ENCODE measurements at regions not wholly inside any gene's neighbourhood (a gene's known extent, or its start where the extent isn't known, plus 50 kb on each side); places are given as distances from the start of the nearest gene placed in this dataset.

- no peak for DNase-seq
- Mint-ChIP-seq H3K27ac (ENCODE audit: unreplicated experiment) (no peak overlapping the region), H3K27me3 (ENCODE audit: insufficient read depth, unreplicated experiment) (no peaks in the 10 kb centered on the region), H3K9me3 (ENCODE audit: unreplicated experiment) (peaks cover 8% of the 10 kb centered on the region), H3K4me3 (ENCODE audit: unreplicated experiment) (no peak overlapping the region), H3K4me1 (ENCODE audit: low read depth, unreplicated experiment) (no peaks in the 10 kb centered on the region), H3K36me3 (ENCODE audit: insufficient read depth, unreplicated experiment) (no peaks in the 10 kb centered on the region)
- intact Hi-C loops (cut with micrococcal nuclease; ENCODE audit: unreplicated experiment) = no loop called here
- H3K36me3 ChIP-seq (ENCODE audit: control insufficient read depth, insufficient read depth, low read length) = no peaks in the 10 kb centered on the region
- BruUV-seq (replicated peaks) = no TSS peak
- H3K27me3 ChIP-seq (replicated peaks; ENCODE audit: control insufficient read depth, insufficient read depth, low read length) = no peaks in the 10 kb centered on the region
- ChIA-PET CTCF (no interaction called here), POLR2A (no interaction called here)
- no peak overlapping the region for H3K4me3 ChIP-seq (ENCODE audit: low read depth, low read length)
- TF ChIP-seq CTCF (IDR thresholded peaks at IDR 0.05; ENCODE audit: insufficient read depth in 1 of 2, low read depth in 1 of 2, low read length in 1 of 2, severe bottlenecking in 1 of 2, unreplicated experiment in 1 of 2) = no peak
- H3K9me3 ChIP-seq = no peaks in the 10 kb centered on the region
- H3K4me1 ChIP-seq = no peaks in the 10 kb centered on the region
Measured at GRCh38 chr3:26291840-26292239, 330.7 kb upstream of the LRRC3B start.

- DNase-seq = no peak
- Histone ChIP-seq H3K4me1 (no peaks in the 10 kb centered on the region), H3K36me3 (ENCODE audit: control insufficient read depth, insufficient read depth, low read length) (no peaks in the 10 kb centered on the region), H3K9me3 (no peaks in the 10 kb centered on the region), H3K4me3 (ENCODE audit: low read depth, low read length) (no peak overlapping the region), H3K27me3 (replicated peaks; ENCODE audit: control insufficient read depth, insufficient read depth, low read length) (no peaks in the 10 kb centered on the region)
- no peak overlapping the region for H3K4me3 Mint-ChIP-seq (ENCODE audit: unreplicated experiment)
- POLR2A ChIA-PET = no interaction called here
- H3K27ac Mint-ChIP-seq (ENCODE audit: unreplicated experiment) = no peak overlapping the region
- no peak for TF ChIP-seq CTCF (IDR thresholded peaks at IDR 0.05; ENCODE audit: insufficient read depth in 1 of 2, low read depth in 1 of 2, low read length in 1 of 2, severe bottlenecking in 1 of 2, unreplicated experiment in 1 of 2)
- no peaks in the 10 kb centered on the region for H3K36me3 Mint-ChIP-seq (ENCODE audit: insufficient read depth, unreplicated experiment)
- BruUV-seq (replicated peaks) = no TSS peak
- no peaks in the 10 kb centered on the region for H3K9me3 Mint-ChIP-seq (ENCODE audit: unreplicated experiment)
- H3K4me1 Mint-ChIP-seq (ENCODE audit: low read depth, unreplicated experiment) = no peaks in the 10 kb centered on the region
- CTCF ChIA-PET = no interaction called here
- H3K27me3 Mint-ChIP-seq (ENCODE audit: insufficient read depth, unreplicated experiment) = no peaks in the 10 kb centered on the region
- intact Hi-C loops (cut with micrococcal nuclease; ENCODE audit: unreplicated experiment) = no loop called here
Measured at GRCh38 chr3:26292780-26293179, 329.8 kb upstream of the LRRC3B start.

GRCh38 chr3:26293329-26293844 lies 329.2 kb upstream of the LRRC3B start:
- Mint-ChIP-seq H3K36me3 (ENCODE audit: insufficient read depth, unreplicated experiment) (no peaks in the 10 kb centered on the region), H3K27ac (ENCODE audit: unreplicated experiment) (no peak overlapping the region), H3K4me1 (ENCODE audit: low read depth, unreplicated experiment) (no peaks in the 10 kb centered on the region), H3K27me3 (ENCODE audit: insufficient read depth, unreplicated experiment) (no peaks in the 10 kb centered on the region), H3K9me3 (ENCODE audit: unreplicated experiment) (no peaks in the 10 kb centered on the region), H3K4me3 (ENCODE audit: unreplicated experiment) (no peak overlapping the region)
- no peaks in the 10 kb centered on the region for H3K4me1 ChIP-seq
- ChIA-PET CTCF (no interaction called here), POLR2A (no interaction called here)
- no peaks in the 10 kb centered on the region for H3K27me3 ChIP-seq (replicated peaks; ENCODE audit: control insufficient read depth, insufficient read depth, low read length)
- DNase-seq = no peak
- no peak overlapping the region for H3K4me3 ChIP-seq (ENCODE audit: low read depth, low read length)
- intact Hi-C loops (cut with micrococcal nuclease; ENCODE audit: unreplicated experiment) = no loop called here
- H3K36me3 ChIP-seq (ENCODE audit: control insufficient read depth, insufficient read depth, low read length) = no peaks in the 10 kb centered on the region
- H3K9me3 ChIP-seq = no peaks in the 10 kb centered on the region
- TF ChIP-seq CTCF (IDR thresholded peaks at IDR 0.05; ENCODE audit: insufficient read depth in 1 of 2, low read depth in 1 of 2, low read length in 1 of 2, severe bottlenecking in 1 of 2, unreplicated experiment in 1 of 2) = no peak
- no TSS peak for BruUV-seq (replicated peaks)

All from Caco-2 (cell line).